ENCODE measurements at regions not wholly inside any gene's neighbourhood (a gene's known extent, or its start where the extent isn't known, plus 50 kb on each side); places are given as distances from the start of the nearest gene placed in this dataset.
"Not testable (repeated sequence)": the region's sequence is repeated elsewhere in the genome, so short reads cannot be mapped to it uniquely, and the experiment has no call there.

DNA sequence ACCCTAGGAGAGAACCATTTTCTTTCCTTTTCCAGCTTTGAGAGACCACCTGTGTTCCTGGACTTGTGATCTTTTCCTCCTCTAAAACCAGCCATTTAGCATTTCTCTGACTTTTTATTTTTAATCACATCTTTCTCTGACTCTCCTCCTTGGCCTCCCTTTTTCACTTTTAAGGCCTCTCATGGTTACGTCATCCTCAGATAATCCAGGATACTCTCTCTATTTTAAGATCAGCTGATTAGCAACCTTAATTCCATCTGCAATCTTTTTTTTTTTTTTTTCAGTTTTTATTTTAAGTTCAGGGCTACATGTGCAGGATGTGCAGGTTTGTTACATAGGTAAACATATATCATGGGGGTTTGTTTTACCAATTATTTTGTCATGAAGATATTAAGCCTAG is 54.0 kb downstream of the RFPL4B start:
- Histone ChIP-seq H3K4me1 (ENCODE audit: insufficient read depth, low read length) (peaks cover 9% of the 10 kb centered on the region; the same call in 1 of the 2 replicates), H3K27me3 (ENCODE audit: insufficient read depth, low read length) (no peaks in the 10 kb centered on the region), H3K4me3 (ENCODE audit: low read length) (no peak overlapping the region), H3K9ac (ENCODE audit: low read depth, low read length) (no peak overlapping the region), H3K36me3 (ENCODE audit: insufficient read depth, low read depth, low read length) (no peaks in the 10 kb centered on the region), H3K9me3 (ENCODE audit: insufficient read depth, low read depth, low read length) (peaks cover 12% of the 10 kb centered on the region; the same call in 1 of the 2 replicates), H3K27ac (ENCODE audit: low read length) (no peak overlapping the region)

DNA sequence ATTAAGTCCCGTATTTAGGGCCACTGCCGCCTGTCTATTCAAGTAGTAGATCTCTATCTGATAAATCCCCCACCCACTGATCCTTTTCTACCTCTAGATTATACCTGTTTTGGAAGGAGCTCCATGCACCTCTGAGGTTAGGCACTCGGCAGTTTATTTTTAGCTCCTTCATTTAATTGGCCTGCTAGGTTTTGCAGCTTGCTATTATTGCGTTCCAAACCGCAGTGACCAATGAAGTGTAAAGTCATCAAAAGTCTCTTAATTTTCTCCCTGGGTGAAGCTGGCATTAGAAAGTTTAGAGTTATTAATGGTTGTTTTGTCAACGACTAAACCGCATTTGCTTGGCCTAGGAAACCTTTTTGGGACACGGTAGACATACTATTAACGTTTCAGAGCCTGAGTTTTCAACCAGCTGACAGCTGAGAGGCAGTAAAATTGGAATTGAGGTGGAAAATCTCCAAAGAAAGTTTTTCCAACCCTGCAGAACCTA is 60.0 kb downstream of the RFPL4B start:
- no peaks in the 10 kb centered on the region for H3K36me3 ChIP-seq (ENCODE audit: insufficient read depth, low read depth, low read length)
- H3K9ac ChIP-seq (ENCODE audit: low read depth, low read length) = no peak overlapping the region
- no peaks in the 10 kb centered on the region for H3K9me3 ChIP-seq (ENCODE audit: insufficient read depth, low read depth, low read length)
- H3K4me3 ChIP-seq (ENCODE audit: low read length) = no peak overlapping the region
- H3K4me1 ChIP-seq (ENCODE audit: insufficient read depth, low read length) = peaks cover 18% of the 10 kb centered on the region; the same call in 1 of the 2 replicates
- no peaks in the 10 kb centered on the region for H3K27me3 ChIP-seq (ENCODE audit: insufficient read depth, low read length)
- H3K27ac ChIP-seq (ENCODE audit: low read length) = no peak overlapping the region

DNA sequence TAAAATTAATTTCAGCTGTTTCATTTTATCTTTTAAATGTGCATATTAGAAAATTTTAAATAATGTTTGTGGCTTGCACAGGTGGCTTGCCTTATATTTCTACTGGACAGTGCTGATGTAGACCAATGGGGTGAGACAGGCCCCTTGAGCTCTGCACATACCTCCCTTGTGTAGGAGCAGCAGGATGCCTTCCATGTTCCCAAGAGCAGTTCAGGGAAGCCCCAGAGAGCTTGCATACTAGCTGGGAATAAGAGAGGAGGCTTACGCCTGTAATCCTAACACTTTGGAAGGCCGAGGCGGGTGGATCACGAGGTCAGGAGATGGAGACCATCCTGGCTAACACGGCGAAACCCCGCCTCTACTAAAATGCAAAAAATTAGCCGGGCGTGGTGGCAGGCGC is 61.4 kb downstream of the RFPL4B start:
- no peak overlapping the region for H3K4me3 ChIP-seq (ENCODE audit: low read length)

DNA sequence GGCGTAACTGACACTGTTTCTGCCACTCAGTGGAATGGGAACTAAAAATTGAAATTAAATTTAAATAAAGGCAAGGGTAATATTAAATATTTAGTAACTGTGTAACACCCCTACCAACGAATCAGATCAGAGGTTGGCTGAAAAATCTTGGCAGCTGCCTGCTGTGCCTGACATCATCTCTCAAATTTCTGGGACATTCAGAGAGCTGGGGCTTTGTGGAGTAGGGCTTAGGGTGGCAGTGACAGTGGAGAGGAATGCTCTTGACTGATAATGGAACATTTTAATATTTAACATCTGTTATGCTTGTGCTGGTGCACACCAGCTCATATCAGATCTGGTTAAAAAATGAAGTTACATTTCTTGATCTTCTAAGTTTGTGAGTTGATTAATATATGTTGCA is 62.2 kb downstream of the RFPL4B start:
- H3K9ac ChIP-seq (ENCODE audit: low read depth, low read length) = no peak overlapping the region
- no peak overlapping the region for H3K27ac ChIP-seq (ENCODE audit: low read length)
- no peaks in the 10 kb centered on the region for H3K27me3 ChIP-seq (ENCODE audit: insufficient read depth, low read length)
- H3K4me3 ChIP-seq (ENCODE audit: low read length) = no peak overlapping the region
- H3K36me3 ChIP-seq (ENCODE audit: insufficient read depth, low read depth, low read length) = no peaks in the 10 kb centered on the region
- no peaks in the 10 kb centered on the region for H3K9me3 ChIP-seq (ENCODE audit: insufficient read depth, low read depth, low read length)
- H3K4me1 ChIP-seq (ENCODE audit: insufficient read depth, low read length) = peaks cover 18% of the 10 kb centered on the region; the same call in 1 of the 2 replicates

More for the DNA sequence above, 61.4 kb downstream of the RFPL4B start:
- Histone ChIP-seq H3K4me1 (ENCODE audit: insufficient read depth, low read length) (peaks cover 18% of the 10 kb centered on the region; the same call in 1 of the 2 replicates), H3K36me3 (ENCODE audit: insufficient read depth, low read depth, low read length) (no peaks in the 10 kb centered on the region), H3K27me3 (ENCODE audit: insufficient read depth, low read length) (no peaks in the 10 kb centered on the region), H3K27ac (ENCODE audit: low read length) (no peak overlapping the region), H3K9ac (ENCODE audit: low read depth, low read length) (no peak overlapping the region), H3K9me3 (ENCODE audit: insufficient read depth, low read depth, low read length) (no peaks in the 10 kb centered on the region)

GRCh38 chr6:112413780-112414179 is 66.7 kb downstream of the RFPL4B start:
- H3K27me3 ChIP-seq (ENCODE audit: insufficient read depth, low read length) = no peaks in the 10 kb centered on the region
- H3K36me3 ChIP-seq (ENCODE audit: insufficient read depth, low read depth, low read length) = no peaks in the 10 kb centered on the region
- H3K9ac ChIP-seq (ENCODE audit: low read depth, low read length) = no peak overlapping the region
- H3K4me1 ChIP-seq (ENCODE audit: insufficient read depth, low read length) = no peaks in the 10 kb centered on the region
- H3K9me3 ChIP-seq (ENCODE audit: insufficient read depth, low read depth, low read length) = no peaks in the 10 kb centered on the region; the same call in none of the 2 replicates
- no peak overlapping the region for H3K4me3 ChIP-seq (ENCODE audit: low read length)
- H3K27ac ChIP-seq (ENCODE audit: low read length) = no peak overlapping the region

DNA sequence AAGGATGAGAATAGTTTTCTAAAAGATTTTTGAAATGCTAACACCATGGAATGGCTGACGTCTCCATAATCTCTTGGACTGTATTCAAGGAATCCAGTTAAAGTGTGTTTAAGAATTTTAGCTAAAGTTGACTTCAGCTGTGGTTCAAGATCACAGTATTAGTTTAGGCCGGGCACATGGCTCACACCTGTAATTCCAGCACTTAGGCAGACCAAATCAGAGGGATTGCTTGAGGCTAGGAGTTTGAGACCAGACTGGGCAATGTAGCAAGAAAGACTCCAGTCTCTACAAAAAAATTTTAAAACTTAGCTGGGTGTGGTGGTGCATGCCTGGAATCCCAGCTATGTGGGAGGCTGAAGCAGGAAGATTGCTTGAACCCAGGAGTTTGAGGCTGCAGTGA is 68.2 kb downstream of the RFPL4B start:
- H3K4me3 ChIP-seq (ENCODE audit: low read length) = no peak overlapping the region

DNA sequence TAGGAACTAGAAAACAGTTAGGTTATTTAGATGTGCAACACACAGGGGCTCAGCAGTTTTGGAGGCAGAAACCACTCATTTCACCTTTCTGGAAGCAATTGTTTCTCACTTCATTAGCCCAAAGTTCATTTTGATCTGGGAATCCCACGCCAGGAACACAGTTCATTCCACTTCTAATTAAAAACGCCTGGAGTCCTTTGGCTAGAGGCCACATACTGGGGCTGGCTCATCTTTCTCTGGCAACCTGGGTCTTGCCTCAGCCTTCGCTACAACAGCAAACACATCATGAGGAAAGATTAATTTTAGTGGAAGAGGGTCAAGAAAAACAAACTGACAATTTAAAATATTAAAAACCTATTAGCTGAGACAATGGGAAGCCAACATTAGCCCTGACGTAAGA is 69.7 kb downstream of the RFPL4B start:
- no peaks in the 10 kb centered on the region for H3K36me3 ChIP-seq (ENCODE audit: insufficient read depth, low read depth, low read length)
- no peak overlapping the region for H3K27ac ChIP-seq (ENCODE audit: low read length)
- H3K4me1 ChIP-seq (ENCODE audit: insufficient read depth, low read length) = no peaks in the 10 kb centered on the region
- no peak overlapping the region for H3K4me3 ChIP-seq (ENCODE audit: low read length)
- no peaks in the 10 kb centered on the region; the same call in none of the 2 replicates for H3K9me3 ChIP-seq (ENCODE audit: insufficient read depth, low read depth, low read length)
- no peaks in the 10 kb centered on the region for H3K27me3 ChIP-seq (ENCODE audit: insufficient read depth, low read length)
- no peak overlapping the region for H3K9ac ChIP-seq (ENCODE audit: low read depth, low read length)

More for the DNA sequence above, 68.2 kb downstream of the RFPL4B start:
- H3K36me3 ChIP-seq (ENCODE audit: insufficient read depth, low read depth, low read length) = no peaks in the 10 kb centered on the region
- H3K9me3 ChIP-seq (ENCODE audit: insufficient read depth, low read depth, low read length) = no peaks in the 10 kb centered on the region; the same call in none of the 2 replicates
- no peak overlapping the region for H3K9ac ChIP-seq (ENCODE audit: low read depth, low read length)
- H3K27me3 ChIP-seq (ENCODE audit: insufficient read depth, low read length) = no peaks in the 10 kb centered on the region
- no peak overlapping the region for H3K27ac ChIP-seq (ENCODE audit: low read length)
- H3K4me1 ChIP-seq (ENCODE audit: insufficient read depth, low read length) = no peaks in the 10 kb centered on the region

DNA sequence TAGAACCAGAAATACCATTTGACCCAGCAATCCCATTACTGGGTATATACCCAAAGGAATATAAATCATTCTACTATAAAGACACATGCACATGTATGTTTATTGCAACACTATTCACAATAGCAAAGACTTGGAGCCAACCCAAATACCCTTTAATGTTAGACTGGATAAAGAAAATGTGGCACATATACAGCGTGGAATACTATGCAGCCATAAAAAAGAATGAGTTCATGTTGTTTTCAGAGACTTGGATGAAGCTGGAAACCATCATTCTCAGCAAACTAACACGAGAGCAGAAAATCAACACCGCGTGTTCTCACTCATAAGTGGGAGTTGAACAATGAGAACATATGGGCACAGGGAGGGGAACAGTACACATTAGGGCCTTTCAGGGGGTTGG is 79.9 kb downstream of the RFPL4B start:
- not testable (repeated sequence) for H3K36me3 ChIP-seq (ENCODE audit: insufficient read depth, low read depth, low read length); H3K4me1 ChIP-seq (ENCODE audit: insufficient read depth, low read length); H3K4me3 ChIP-seq (ENCODE audit: low read length); H3K27me3 ChIP-seq (ENCODE audit: insufficient read depth, low read length); H3K27ac ChIP-seq (ENCODE audit: low read length); H3K9me3 ChIP-seq (ENCODE audit: insufficient read depth, low read depth, low read length); H3K9ac ChIP-seq (ENCODE audit: low read depth, low read length)

- H3K36me3 ChIP-seq (ENCODE audit: insufficient read depth, low read depth, low read length) = no peaks in the 10 kb centered on the region
- H3K9me3 ChIP-seq (ENCODE audit: insufficient read depth, low read depth, low read length) = no peaks in the 10 kb centered on the region
- no peaks in the 10 kb centered on the region for H3K4me1 ChIP-seq (ENCODE audit: insufficient read depth, low read length)
- no peak overlapping the region for H3K9ac ChIP-seq (ENCODE audit: low read depth, low read length)
- H3K4me3 ChIP-seq (ENCODE audit: low read length) = no peak overlapping the region
- H3K27me3 ChIP-seq (ENCODE audit: insufficient read depth, low read length) = no peaks in the 10 kb centered on the region
- H3K27ac ChIP-seq (ENCODE audit: low read length) = no peak overlapping the region
Observed at GRCh38 chr6:112427499-112427898, 80.4 kb downstream of the RFPL4B start.

- Histone ChIP-seq H3K4me1 (ENCODE audit: insufficient read depth, low read length) (no peaks in the 10 kb centered on the region), H3K27ac (ENCODE audit: low read length) (no peak overlapping the region), H3K9me3 (ENCODE audit: insufficient read depth, low read depth, low read length) (no peaks in the 10 kb centered on the region), H3K9ac (ENCODE audit: low read depth, low read length) (no peak overlapping the region), H3K27me3 (ENCODE audit: insufficient read depth, low read length) (no peaks in the 10 kb centered on the region), H3K4me3 (ENCODE audit: low read length) (no peak overlapping the region), H3K36me3 (ENCODE audit: insufficient read depth, low read depth, low read length) (no peaks in the 10 kb centered on the region)
Observed at GRCh38 chr6:112428477-112428876, 81.3 kb downstream of the RFPL4B start.

- H3K36me3 ChIP-seq (ENCODE audit: insufficient read depth, low read depth, low read length) = no peaks in the 10 kb centered on the region
- H3K4me1 ChIP-seq (ENCODE audit: insufficient read depth, low read length) = no peaks in the 10 kb centered on the region
- no peak overlapping the region for H3K4me3 ChIP-seq (ENCODE audit: low read length)
- no peak overlapping the region for H3K9ac ChIP-seq (ENCODE audit: low read depth, low read length)
- no peaks in the 10 kb centered on the region for H3K9me3 ChIP-seq (ENCODE audit: insufficient read depth, low read depth, low read length)
- no peaks in the 10 kb centered on the region for H3K27me3 ChIP-seq (ENCODE audit: insufficient read depth, low read length)
- no peak overlapping the region for H3K27ac ChIP-seq (ENCODE audit: low read length)
Observed at GRCh38 chr6:112429226-112429625, 82.1 kb downstream of the RFPL4B start.

DNA sequence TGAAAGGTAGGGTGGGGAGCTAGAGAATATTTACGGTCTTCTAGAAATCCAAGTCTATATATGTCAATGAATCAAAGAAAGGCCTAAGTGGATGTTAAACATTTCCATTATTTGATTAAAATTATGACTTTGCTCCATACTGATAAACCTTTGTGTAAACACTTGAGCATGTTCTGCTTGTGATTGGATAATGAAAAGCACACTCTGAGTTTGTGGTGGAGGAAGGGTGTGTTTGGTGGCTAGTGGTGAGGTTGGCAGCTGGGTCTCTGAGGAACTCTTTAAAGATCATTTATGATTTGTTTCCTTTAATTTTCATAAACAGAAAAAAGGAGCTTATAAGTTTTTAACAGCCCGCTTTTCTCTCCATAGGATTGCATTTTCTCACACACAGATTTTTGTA is 84.7 kb downstream of the RFPL4B start:
- no peaks in the 10 kb centered on the region for H3K9me3 ChIP-seq (ENCODE audit: insufficient read depth, low read depth, low read length)
- H3K4me3 ChIP-seq (ENCODE audit: low read length) = no peak overlapping the region
- H3K4me1 ChIP-seq (ENCODE audit: insufficient read depth, low read length) = no peaks in the 10 kb centered on the region
- H3K27me3 ChIP-seq (ENCODE audit: insufficient read depth, low read length) = no peaks in the 10 kb centered on the region
- H3K9ac ChIP-seq (ENCODE audit: low read depth, low read length) = no peak overlapping the region
- no peaks in the 10 kb centered on the region for H3K36me3 ChIP-seq (ENCODE audit: insufficient read depth, low read depth, low read length)
- no peak overlapping the region for H3K27ac ChIP-seq (ENCODE audit: low read length)

Measured in iPS-20b (cell line).